ENCODE measurements at regions not wholly inside any gene's neighbourhood (a gene's known extent, or its start where the extent isn't known, plus 50 kb on each side); places are given as distances from the start of the nearest gene placed in this dataset.

DNA sequence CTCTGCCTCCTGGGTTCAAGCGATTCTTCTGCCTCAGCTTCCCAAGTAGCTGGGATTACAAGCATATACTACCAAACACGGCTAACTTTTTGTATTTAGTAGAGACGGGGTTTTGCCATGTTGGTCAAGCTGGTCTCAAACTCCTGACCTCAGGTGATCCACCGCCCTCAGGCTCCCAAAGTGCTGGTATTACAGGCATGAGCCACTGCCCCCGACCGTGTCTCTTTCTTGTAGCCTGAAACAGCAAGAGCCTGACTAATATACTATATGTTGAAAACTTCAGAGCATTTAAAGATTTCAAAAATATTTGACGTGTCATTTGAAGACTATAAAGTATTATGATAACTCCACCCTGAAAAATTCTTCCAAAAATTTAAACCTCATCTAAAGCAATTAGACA, 71.7 kb upstream of the ZNF648 start:
- no peak for DNase-seq (ENCODE audit: extremely low read depth in 1 of 2, low read depth in 1 of 2)

DNA sequence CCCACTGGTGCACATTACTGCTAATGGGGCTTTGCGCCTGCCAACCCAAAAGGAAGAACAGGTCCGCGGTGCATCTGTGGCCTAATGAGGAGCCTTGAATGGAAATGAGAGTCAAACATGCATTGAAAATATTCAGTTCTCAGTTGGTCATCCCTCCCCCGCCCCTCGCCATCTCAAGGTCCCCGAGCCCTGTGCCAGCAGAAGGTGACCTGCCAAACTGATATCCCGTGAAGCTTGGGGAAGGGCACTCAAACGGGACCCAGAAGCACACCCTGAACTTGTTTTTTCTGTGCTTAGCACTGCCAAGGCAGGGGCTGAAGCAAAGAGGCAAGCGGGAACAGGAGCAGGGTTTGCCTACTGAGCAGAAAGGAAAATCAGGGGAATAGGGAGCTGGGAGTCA, 67.9 kb upstream of the ZNF648 start:
- DNase-seq (ENCODE audit: extremely low read depth in 1 of 2, low read depth in 1 of 2): no peak

GRCh38 chr1:182128502-182128901, 67.0 kb upstream of the ZNF648 start:
- DNase-seq (ENCODE audit: extremely low read depth in 1 of 2, low read depth in 1 of 2): no peak

DNA sequence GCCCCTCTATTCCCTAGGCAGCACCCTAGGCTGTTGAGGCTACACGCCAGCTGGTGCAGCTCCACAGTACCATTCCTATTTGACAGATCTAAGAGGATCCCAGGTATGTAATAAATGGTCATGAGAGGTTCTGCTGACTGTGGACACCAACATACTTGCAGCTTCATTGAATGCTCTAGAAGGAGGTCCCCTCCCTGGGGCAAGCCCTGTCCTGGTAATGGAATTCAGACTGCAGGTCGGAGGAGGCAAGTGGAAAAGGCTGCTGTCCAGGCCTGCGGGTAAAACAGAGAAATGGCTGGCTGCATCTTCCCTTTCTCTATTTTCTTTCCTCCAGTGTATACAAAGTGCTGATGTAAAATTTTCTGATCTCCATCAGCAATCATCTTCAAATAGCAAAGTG, 66.1 kb upstream of the ZNF648 start:
- DNase-seq (ENCODE audit: extremely low read depth in 1 of 2, low read depth in 1 of 2): no peak

DNA sequence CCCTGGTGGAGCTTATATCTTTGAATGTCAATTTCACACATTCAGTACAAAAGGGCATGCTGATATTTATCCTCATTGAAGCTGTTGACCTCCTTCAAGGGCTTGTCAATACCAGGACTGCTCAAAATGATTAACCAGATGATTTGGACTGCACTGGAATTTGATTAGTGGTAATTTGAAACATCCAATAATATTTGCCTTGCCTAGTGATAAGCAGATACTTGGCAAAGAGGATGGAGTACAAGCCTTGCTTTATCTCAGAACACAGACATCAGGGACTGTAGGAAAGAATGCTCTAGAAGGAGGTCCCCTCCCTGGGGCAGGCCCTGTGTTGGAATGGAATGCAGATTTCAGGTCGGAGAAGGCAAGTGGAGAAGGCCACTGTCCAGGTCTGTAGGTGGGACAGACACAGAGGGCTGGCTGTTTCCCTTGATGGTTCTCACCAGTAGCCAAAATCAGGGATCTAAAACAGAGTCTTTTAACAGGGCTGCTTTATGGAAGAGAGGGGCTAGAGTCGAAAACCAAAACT, 64.8 kb upstream of the ZNF648 start:
- DNase-seq (ENCODE audit: extremely low read depth in 1 of 2, low read depth in 1 of 2): no peak

GRCh38 chr1:182122913-182123260, 61.4 kb upstream of the ZNF648 start:
- DNase-seq (ENCODE audit: extremely low read depth in 1 of 2, low read depth in 1 of 2): no peak

DNA sequence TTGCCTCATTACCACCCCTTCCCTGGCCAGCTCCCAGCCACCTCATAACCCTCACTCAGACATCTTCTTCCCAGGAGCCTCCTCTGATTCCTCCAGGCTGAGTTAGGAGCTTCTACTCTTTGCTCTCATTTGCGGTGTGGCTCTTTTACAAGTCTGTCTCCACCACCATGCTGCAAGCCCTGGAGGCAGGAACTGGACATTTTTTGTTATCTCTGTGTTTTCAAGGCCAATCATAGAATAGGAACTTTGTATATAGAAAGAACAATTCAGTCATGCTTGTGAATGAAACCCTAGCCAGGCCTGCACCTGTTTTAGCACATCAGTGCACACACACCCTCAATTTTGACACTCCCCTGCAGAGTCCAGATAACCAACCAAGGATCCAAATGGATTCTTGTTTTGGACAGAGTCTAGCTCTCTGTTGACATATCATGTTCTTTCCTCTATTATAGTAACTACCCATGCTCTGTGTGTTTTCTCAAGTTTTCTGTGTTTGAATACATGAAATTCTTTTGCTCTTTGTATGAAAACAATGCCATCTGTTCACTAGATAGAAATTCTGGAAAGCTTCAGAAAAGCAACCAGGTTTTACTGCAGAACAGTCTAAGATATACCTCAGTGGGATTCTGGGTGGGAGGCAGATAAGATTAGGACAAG, 60.9 kb upstream of the ZNF648 start:
- DNase-seq (ENCODE audit: extremely low read depth in 1 of 2, low read depth in 1 of 2): no peak

GRCh38 chr1:182121787-182122186, 60.3 kb upstream of the ZNF648 start:
- DNase-seq (ENCODE audit: extremely low read depth in 1 of 2, low read depth in 1 of 2): no peak

DNA sequence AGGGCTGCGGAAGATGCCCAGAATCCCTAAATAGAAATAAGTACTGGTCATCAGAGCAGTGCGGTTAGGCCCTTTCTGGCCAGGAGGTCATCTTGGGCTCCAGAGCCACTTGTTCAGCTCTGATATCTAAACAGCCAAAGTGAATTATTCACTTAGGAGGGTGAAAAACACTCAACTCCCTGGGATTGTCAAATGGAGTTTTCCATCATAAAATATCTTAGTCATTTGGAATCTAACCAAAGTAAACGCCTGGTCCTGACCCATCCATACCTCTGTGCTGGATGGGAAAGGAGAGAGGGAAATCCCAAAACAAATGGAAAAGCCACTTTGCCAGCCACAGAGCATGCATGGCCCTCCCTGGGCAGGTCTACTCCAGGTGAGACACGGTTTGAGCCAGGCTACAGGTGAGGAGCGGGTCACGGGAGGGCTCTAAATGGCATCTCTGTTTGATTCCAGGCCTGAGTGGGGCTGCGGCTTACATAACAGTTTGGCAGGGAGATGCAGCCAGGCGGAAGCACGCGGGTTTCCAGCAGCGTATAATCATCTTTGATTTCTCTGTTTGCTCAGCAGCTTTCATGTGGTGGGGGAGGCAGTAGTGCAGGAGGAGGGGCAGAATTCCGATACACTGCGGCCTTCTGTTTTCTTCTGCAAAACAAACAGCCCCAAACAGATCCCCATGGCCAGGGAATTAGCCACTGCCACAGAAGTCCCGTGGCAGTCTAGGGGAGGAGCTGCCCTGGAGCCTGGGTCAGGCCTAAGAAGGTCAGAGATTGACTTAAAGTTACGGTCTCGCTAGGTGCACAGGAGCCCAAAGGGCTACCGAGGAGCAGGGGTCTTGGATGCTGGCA, 59.1 kb upstream of the ZNF648 start:
- no peak for DNase-seq (ENCODE audit: extremely low read depth in 1 of 2, low read depth in 1 of 2)

DNA sequence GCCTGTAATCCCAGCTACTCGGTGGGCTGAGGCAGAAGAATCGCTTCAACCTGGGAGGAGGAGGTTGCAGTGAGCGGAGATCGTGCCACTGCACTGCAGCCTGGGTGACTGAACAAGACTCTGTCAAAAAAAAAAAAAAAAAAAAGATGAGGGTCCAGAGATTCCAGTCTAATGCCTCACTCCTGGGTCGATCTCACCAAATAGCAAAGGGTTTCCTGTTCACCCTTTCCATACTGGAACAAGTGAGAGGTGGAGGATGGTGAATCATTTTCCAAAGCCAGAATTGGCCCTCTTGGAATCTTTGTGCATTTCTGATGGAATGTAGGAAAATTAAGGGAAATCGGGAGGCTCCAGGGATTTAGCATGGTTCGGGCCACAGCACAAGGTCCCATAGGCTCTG, 58.1 kb upstream of the ZNF648 start:
- no peak for DNase-seq (ENCODE audit: extremely low read depth in 1 of 2, low read depth in 1 of 2)

DNA sequence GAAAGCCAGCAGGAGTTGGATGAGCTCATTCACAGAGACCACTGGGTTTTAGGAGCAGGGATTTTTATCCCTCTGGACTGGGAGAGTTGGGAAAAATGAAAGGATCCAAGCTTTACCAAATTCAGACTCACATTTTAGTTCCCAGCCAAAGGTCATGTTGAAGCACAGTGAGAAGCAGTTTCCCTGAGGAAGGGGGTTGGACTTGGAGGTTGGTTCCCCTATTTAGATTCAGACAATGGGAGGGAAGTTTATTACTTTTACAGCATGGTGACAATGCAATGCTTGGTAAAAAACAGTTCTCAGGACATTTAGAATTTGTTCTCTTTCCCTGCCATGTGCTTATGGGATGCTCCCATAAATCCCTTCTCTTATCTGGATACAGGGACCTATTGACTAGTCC, 57.3 kb upstream of the ZNF648 start:
- no peak for DNase-seq (ENCODE audit: extremely low read depth in 1 of 2, low read depth in 1 of 2)

- no peak for DNase-seq (ENCODE audit: extremely low read depth in 1 of 2, low read depth in 1 of 2)
Measured at GRCh38 chr1:182114627-182115023, 53.1 kb upstream of the ZNF648 start.

- DNase-seq (ENCODE audit: extremely low read depth in 1 of 2, low read depth in 1 of 2): no peak
Measured at GRCh38 chr1:182113879-182114626, 52.5 kb upstream of the ZNF648 start.

DNA sequence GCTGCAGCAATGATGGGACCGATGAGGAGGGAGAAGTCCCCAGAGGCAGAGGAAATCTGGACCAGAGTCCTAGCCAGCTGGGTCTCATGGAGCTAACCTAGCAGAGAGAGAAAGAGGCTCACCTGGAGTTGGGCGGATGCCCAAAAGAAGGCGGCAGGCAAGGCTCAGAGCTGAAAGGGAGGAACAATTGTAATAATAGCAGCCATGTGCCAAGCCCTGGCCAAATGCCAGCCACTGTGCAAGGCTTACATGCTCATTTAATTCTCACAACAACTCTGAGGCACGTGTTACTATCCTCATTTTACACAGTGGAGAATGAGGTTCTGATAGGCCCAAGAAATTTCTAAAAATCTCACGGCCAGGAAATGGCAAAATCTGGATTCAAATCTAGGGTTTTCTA, 50.0 kb upstream of the ZNF648 start:
- no peak for DNase-seq (ENCODE audit: extremely low read depth in 1 of 2, low read depth in 1 of 2)

Measured in stimulated activated CD8-positive, alpha-beta memory T cell treated with anti-CD3 and anti-CD28 coated beads, Interleukin-7, amount 100 ng/mL, for 48 hours (primary cell).